IMR-90 (cell line): ENCODE measurements at regions not wholly inside any gene's neighbourhood (a gene's known extent, or its start where the extent isn't known, plus 50 kb on each side); places are given as distances from the start of the nearest gene placed in this dataset.

Experiments used
- CEBPB ChIP-seq: IDR thresholded peaks from 2 replicates; pipeline ENCODE4 v1.6.1; 2012; ENCODE audit warnings: low read depth, low read length, improper control_type of control experiment
- FOS ChIP-seq: fragments of 150-350 bp; IDR thresholded peaks from 2 replicates; pipeline ENCODE4 v1.6.1; 2016; ENCODE audit warnings: low read depth, low read length
- MAFK ChIP-seq: IDR thresholded peaks from 2 replicates; pipeline ENCODE4 v1.6.1; 2012; ENCODE audit warnings: low read depth, low read length, improper control_type of control experiment
- POLR2A ChIP-seq: IDR thresholded peaks from 2 replicates; pipeline ENCODE4 v1.6.1; 2012; ENCODE audit warnings: mild to moderate bottlenecking, low read depth, low read length
- RAD21 ChIP-seq: IDR thresholded peaks from 2 replicates; pipeline ENCODE4 v1.6.1; 2012; ENCODE audit warnings: low read length, improper control_type of control experiment
- RCOR1 ChIP-seq: IDR thresholded peaks from 2 replicates; pipeline ENCODE4 v1.6.1; 2012; ENCODE audit warnings: mild to moderate bottlenecking, low read length, improper control_type of control experiment; ENCODE audit not compliant: insufficient replicate concordance
- TF ChIP-seq, protein P1 (sequence below): conservative IDR thresholded peaks from 2 replicates; pipeline ENCODE4 v1.5.1; 2012; ENCODE audit warnings: mild to moderate bottlenecking, low read depth, low read length, improper control_type of control experiment
- TF ChIP-seq, protein P2 (sequence below): fragments of 150-350 bp; IDR thresholded peaks from 2 replicates; pipeline ENCODE4 v1.6.1; 2016; ENCODE audit warnings: low read depth, mild to moderate bottlenecking, low read length, moderate library complexity, borderline replicate concordance

DNA sequence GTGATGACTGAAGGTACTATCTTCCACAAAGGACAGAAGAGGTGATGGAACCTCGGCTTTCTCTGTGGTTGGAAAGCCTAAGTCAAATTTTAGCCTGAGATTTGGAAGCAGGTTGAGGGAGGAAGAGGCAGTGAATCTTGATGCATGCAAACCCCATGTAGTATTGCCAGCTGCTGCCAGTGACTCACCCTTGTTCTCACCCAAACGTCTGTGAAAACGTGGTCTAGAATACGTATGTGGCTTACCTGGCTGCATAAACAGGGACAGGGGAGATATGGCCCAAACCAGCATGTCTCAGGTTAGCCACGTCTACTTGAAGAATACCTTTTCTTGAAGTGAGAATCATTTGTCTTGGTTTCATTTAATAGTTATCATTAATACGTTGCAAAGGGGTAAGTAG, 438.0 kb upstream of the MAF start:
- TF ChIP-seq, protein P1, sequence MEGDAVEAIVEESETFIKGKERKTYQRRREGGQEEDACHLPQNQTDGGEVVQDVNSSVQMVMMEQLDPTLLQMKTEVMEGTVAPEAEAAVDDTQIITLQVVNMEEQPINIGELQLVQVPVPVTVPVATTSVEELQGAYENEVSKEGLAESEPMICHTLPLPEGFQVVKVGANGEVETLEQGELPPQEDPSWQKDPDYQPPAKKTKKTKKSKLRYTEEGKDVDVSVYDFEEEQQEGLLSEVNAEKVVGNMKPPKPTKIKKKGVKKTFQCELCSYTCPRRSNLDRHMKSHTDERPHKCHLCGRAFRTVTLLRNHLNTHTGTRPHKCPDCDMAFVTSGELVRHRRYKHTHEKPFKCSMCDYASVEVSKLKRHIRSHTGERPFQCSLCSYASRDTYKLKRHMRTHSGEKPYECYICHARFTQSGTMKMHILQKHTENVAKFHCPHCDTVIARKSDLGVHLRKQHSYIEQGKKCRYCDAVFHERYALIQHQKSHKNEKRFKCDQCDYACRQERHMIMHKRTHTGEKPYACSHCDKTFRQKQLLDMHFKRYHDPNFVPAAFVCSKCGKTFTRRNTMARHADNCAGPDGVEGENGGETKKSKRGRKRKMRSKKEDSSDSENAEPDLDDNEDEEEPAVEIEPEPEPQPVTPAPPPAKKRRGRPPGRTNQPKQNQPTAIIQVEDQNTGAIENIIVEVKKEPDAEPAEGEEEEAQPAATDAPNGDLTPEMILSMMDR, result no peak
- TF ChIP-seq RAD21, result no peak
- TF ChIP-seq FOS, result no peak
- no peak for TF ChIP-seq POLR2A
- TF ChIP-seq, protein P2, sequence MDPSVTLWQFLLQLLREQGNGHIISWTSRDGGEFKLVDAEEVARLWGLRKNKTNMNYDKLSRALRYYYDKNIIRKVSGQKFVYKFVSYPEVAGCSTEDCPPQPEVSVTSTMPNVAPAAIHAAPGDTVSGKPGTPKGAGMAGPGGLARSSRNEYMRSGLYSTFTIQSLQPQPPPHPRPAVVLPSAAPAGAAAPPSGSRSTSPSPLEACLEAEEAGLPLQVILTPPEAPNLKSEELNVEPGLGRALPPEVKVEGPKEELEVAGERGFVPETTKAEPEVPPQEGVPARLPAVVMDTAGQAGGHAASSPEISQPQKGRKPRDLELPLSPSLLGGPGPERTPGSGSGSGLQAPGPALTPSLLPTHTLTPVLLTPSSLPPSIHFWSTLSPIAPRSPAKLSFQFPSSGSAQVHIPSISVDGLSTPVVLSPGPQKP, result no peak
- TF ChIP-seq RCOR1, result no peak
- no peak for TF ChIP-seq MAFK
- no peak for TF ChIP-seq CEBPB
